C4-2B (cell line): ENCODE measurements at regions not wholly inside any gene's neighbourhood (a gene's known extent, or its start where the extent isn't known, plus 50 kb on each side); places are given as distances from the start of the nearest gene placed in this dataset.

Experiments used
- H3K27ac ChIP-seq: fragments of 450-650 bp; 2 replicates; pipeline ENCODE4 v1.5.1; 2017
- CTCF ChIP-seq: fragments of 450-650 bp; conservative IDR thresholded peaks from 2 replicates; pipeline ENCODE4 v1.5.1; 2017; ENCODE audit warnings: mild to moderate bottlenecking
- ZFX ChIP-seq: fragments of 450-650 bp; IDR thresholded peaks from 2 replicates; pipeline ENCODE4 v1.6.1; 2017

- no peak overlapping the region for H3K27ac ChIP-seq
- TF ChIP-seq CTCF (no peak), ZFX (no peak)
Observed at GRCh38 chr6:126603410-126603809, 263.5 kb downstream of the CENPW start.

GRCh38 chr6:126605089-126605488, 265.2 kb downstream of the CENPW start:
- no peak overlapping the region for H3K27ac ChIP-seq
- no peak for TF ChIP-seq ZFX
- no peak for TF ChIP-seq CTCF

- H3K27ac ChIP-seq: no peak overlapping the region
- TF ChIP-seq ZFX (no peak), CTCF (no peak)
Observed at GRCh38 chr6:126607289-126607688, 267.4 kb downstream of the CENPW start.

GRCh38 chr6:126608681-126609080, 268.8 kb downstream of the CENPW start:
- no peak overlapping the region for H3K27ac ChIP-seq
- TF ChIP-seq ZFX: no peak
- TF ChIP-seq CTCF: no peak

- TF ChIP-seq CTCF (no peak), ZFX (no peak)
- H3K27ac ChIP-seq: peak overlapping the region; percentile 32
Observed at GRCh38 chr6:126614642-126615504, 275.0 kb downstream of the CENPW start.

GRCh38 chr6:126616866-126617265, 277.0 kb downstream of the CENPW start:
- TF ChIP-seq CTCF: no peak
- no peak for TF ChIP-seq ZFX
- no peak overlapping the region for H3K27ac ChIP-seq

GRCh38 chr6:126618639-126619343, 278.9 kb downstream of the CENPW start:
- no peak overlapping the region for H3K27ac ChIP-seq
- TF ChIP-seq CTCF: no peak
- no peak for TF ChIP-seq ZFX
